GM23248 (cell line): ENCODE measurements at regions not wholly inside any gene's neighbourhood (a gene's known extent, or its start where the extent isn't known, plus 50 kb on each side); places are given as distances from the start of the nearest gene placed in this dataset.

Experiments used
- DNase-seq: peaks from one replicate; pipeline ENCODE4 v3.0.0-alpha.2; 2015
- H2AFZ ChIP-seq: fragments of 200-600 bp; sonication (generic); 2 replicates; pipeline ENCODE4 v1.6.1; 2016; ENCODE audit warnings: antibody characterized with exemption
- H3F3A ChIP-seq: fragments of 200-600 bp; sonication (generic); 2 replicates; pipeline ENCODE4 v1.6.1; 2016; ENCODE audit warnings: mild to moderate bottlenecking, antibody characterized with exemption, mixed run types; ENCODE audit not compliant: insufficient read depth
- H3K27ac ChIP-seq: fragments of 200-600 bp; sonication (generic); 2 replicates; pipeline ENCODE4 v1.5.1; 2016; ENCODE audit warnings: mild to moderate bottlenecking
- H3K27me3 ChIP-seq: fragments of 200-600 bp; sonication (generic); replicated peaks from 2 replicates; pipeline ENCODE4 v1.6.1; 2016; ENCODE audit warnings: mild to moderate bottlenecking; ENCODE audit not compliant: insufficient read depth
- H3K36me3 ChIP-seq: fragments of 200-600 bp; sonication (generic); 2 replicates; pipeline ENCODE4 v1.6.1; 2016; ENCODE audit warnings: low read depth, mild to moderate bottlenecking
- H3K4me1 ChIP-seq: fragments of 200-600 bp; sonication (generic); 2 replicates; pipeline ENCODE4 v1.6.1; 2016; ENCODE audit warnings: mild to moderate bottlenecking; ENCODE audit not compliant: insufficient read depth
- H3K4me2 ChIP-seq: fragments of 200-600 bp; sonication (generic); one replicate; pipeline ENCODE4 v1.6.1; 2016; ENCODE audit warnings: mild to moderate bottlenecking; ENCODE audit not compliant: unreplicated experiment
- H3K4me3 ChIP-seq: fragments of 200-600 bp; sonication (generic); 2 replicates; pipeline ENCODE4 v1.5.1; 2016; ENCODE audit warnings: mild to moderate bottlenecking
- H3K79me2 ChIP-seq: fragments of 200-600 bp; sonication (generic); 2 replicates; pipeline ENCODE4 v1.6.1; 2016; ENCODE audit warnings: mild to moderate bottlenecking; ENCODE audit not compliant: insufficient read depth
- H3K9ac ChIP-seq: fragments of 200-600 bp; sonication (generic); 2 replicates; pipeline ENCODE4 v1.6.1; 2016; ENCODE audit warnings: mild to moderate bottlenecking
- H3K9me2 ChIP-seq: fragments of 200-600 bp; sonication (generic); 2 replicates; pipeline ENCODE4 v1.6.1; 2016; ENCODE audit warnings: mixed run types, mild to moderate bottlenecking, moderate library complexity; ENCODE audit not compliant: insufficient read depth
- H3K9me3 ChIP-seq: fragments of 200-600 bp; sonication (generic); one replicate; pipeline ENCODE4 v1.6.1; 2017; ENCODE audit warnings: low read depth
- H4K20me1 ChIP-seq: fragments of 200-600 bp; sonication (generic); 2 replicates; pipeline ENCODE4 v1.6.0; 2016; ENCODE audit not compliant: insufficient read depth
- EZH2 ChIP-seq: fragments of 200-600 bp; sonication (generic); IDR thresholded peaks from 2 replicates; pipeline ENCODE4 v1.6.1; 2018; ENCODE audit warnings: antibody characterized with exemption, mild to moderate bottlenecking; ENCODE audit not compliant: insufficient read depth, poor library complexity, severe bottlenecking
- EZH2phosphoT487 ChIP-seq: fragments of 200-600 bp; sonication (generic); IDR thresholded peaks from 2 replicates; pipeline ENCODE4 v1.6.1; 2018; ENCODE audit warnings: antibody characterized with exemption, moderate library complexity, mild to moderate bottlenecking, low read depth; ENCODE audit not compliant: insufficient read depth
- WGBS, 2 experiments: methylation state at CpG; one replicate each; pipeline ENCODE4 v1.1.6; 2015 to 2017; ENCODE audit warnings: low lambda C conversion rate in 2 of 2, low coverage in 1 of 2; ENCODE audit errors: missing lambda C conversion rate in 2 of 2; 5-methylcytosine and 5-hydroxymethylcytosine counted together
- in situ Hi-C: fragments of 300-500 bp; cut with MboI; formaldehyde crosslinking; loops from 2 replicates; pipeline ENCODE4 v1.15.0; 2020

DNA sequence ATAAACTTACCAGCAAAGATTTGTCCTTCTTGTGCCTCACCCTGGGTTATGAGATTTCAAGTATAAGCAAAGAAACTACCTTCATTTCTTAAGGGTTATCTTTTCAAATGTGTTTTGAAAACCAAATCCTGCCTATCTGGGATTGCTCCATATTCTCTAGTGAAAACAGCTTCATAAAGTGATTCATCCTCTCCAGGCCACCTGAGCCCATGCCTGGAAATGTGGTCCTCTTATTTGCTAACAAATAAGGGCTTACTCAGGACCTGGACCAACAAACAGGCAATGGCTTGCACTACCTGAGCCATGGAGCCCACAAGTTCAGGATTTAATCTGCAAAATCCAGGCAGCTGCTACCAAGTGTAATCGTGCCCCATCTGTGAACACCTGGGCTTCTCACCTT, 234.4 kb upstream of the RBBP8 start:
- Histone ChIP-seq H3K9ac (no peak overlapping the region), H3K36me3 (no peaks in the 10 kb centered on the region), H3K27ac (no peak overlapping the region), H3K27me3 (no peaks in the 10 kb centered on the region), H3K79me2 (no peaks in the 10 kb centered on the region), H3K9me3 (no peaks in the 10 kb centered on the region), H3F3A (peaks cover 25% of the 10 kb centered on the region), H3K4me3 (no peak overlapping the region), H4K20me1 (no peaks in the 10 kb centered on the region), H3K4me1 (peaks cover 24% of the 10 kb centered on the region), H2AFZ (no peak overlapping the region), H3K4me2 (no peak overlapping the region), H3K9me2 (0 out of 2 replicates have a peak, but pooled peaks cover under 1% of the 10 kb centered on the region)
- no peak for DNase-seq
- in situ Hi-C loops: no loop called here
- WGBS, 2 experiments: 100% methylated on average over 1 of the region's 1 CpG
- TF ChIP-seq EZH2phosphoT487 (no peak), EZH2 (no peak)

DNA sequence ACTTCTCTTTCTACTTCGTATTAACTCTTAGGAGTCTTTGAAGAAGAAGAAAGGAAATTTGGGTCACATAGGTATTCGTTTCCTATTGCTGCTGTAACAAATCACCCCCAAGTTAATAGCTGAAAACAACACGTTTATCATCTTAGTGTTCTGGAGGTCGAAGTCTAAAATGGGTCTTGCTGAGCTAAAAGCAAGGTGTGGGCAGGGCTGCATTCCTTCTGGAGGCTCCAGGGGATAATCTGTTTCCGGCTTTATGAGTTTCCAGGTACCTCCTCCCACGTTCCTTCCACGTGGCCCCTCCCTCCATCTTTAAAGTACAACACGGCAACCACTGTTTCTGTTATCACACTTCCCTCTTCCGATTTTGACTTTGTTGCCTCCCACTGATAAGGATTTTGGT, 233.5 kb upstream of the RBBP8 start:
- Histone ChIP-seq H3F3A (peaks cover 16% of the 10 kb centered on the region), H3K9ac (no peak overlapping the region), H3K79me2 (no peaks in the 10 kb centered on the region), H3K27me3 (no peaks in the 10 kb centered on the region), H3K36me3 (no peaks in the 10 kb centered on the region), H3K4me1 (peaks cover 19% of the 10 kb centered on the region), H3K4me2 (no peak overlapping the region), H3K9me3 (no peaks in the 10 kb centered on the region), H2AFZ (no peak overlapping the region), H3K4me3 (no peak overlapping the region), H3K27ac (no peak overlapping the region), H4K20me1 (no peaks in the 10 kb centered on the region), H3K9me2 (no peaks in the 10 kb centered on the region)
- TF ChIP-seq EZH2phosphoT487 (no peak), EZH2 (no peak)
- no peak for DNase-seq
- 60 to 66% methylated on average over 9 of the region's 9 CpGs for WGBS, 2 experiments
- in situ Hi-C loops: no loop called here

- no peaks in the 10 kb centered on the region for H3K36me3 ChIP-seq
- TF ChIP-seq EZH2phosphoT487 (no peak), EZH2 (no peak)
- H3K4me3 ChIP-seq: no peak overlapping the region
- H3K9me2 ChIP-seq: no peaks in the 10 kb centered on the region
- in situ Hi-C loops: no loop called here
- no peaks in the 10 kb centered on the region for H3K9me3 ChIP-seq
- H3K79me2 ChIP-seq: no peaks in the 10 kb centered on the region
- H2AFZ ChIP-seq: no peak overlapping the region
- H3K27ac ChIP-seq: no peak overlapping the region
- no peak overlapping the region for H3K9ac ChIP-seq
- no peaks in the 10 kb centered on the region for H4K20me1 ChIP-seq
- peaks cover 19% of the 10 kb centered on the region for H3K4me1 ChIP-seq
- H3F3A ChIP-seq: peaks cover 9% of the 10 kb centered on the region
- no peak overlapping the region for H3K4me2 ChIP-seq
- WGBS, 2 experiments: 90 to 100% methylated on average over 1 of the region's 1 CpG
- no peaks in the 10 kb centered on the region for H3K27me3 ChIP-seq
- no peak for DNase-seq
Measured at GRCh38 chr18:22700920-22701319, 232.2 kb upstream of the RBBP8 start.

GRCh38 chr18:22701326-22701725, 231.8 kb upstream of the RBBP8 start:
- in situ Hi-C loops: no loop called here
- H3K9ac ChIP-seq: no peak overlapping the region
- no peak overlapping the region for H2AFZ ChIP-seq
- H3K9me3 ChIP-seq: no peaks in the 10 kb centered on the region
- H3K27ac ChIP-seq: no peak overlapping the region
- H3K9me2 ChIP-seq: no peaks in the 10 kb centered on the region
- H4K20me1 ChIP-seq: no peaks in the 10 kb centered on the region
- no peak overlapping the region for H3K4me3 ChIP-seq
- peaks cover 15% of the 10 kb centered on the region for H3K4me1 ChIP-seq
- no peaks in the 10 kb centered on the region for H3K36me3 ChIP-seq
- H3K79me2 ChIP-seq: no peaks in the 10 kb centered on the region
- TF ChIP-seq EZH2 (no peak), EZH2phosphoT487 (no peak)
- no peak for DNase-seq
- no peaks in the 10 kb centered on the region for H3K27me3 ChIP-seq
- peaks cover 5% of the 10 kb centered on the region for H3F3A ChIP-seq
- 58 to 59% methylated on average over 6 of the region's 6 CpGs for WGBS, 2 experiments
- no peak overlapping the region for H3K4me2 ChIP-seq

DNA sequence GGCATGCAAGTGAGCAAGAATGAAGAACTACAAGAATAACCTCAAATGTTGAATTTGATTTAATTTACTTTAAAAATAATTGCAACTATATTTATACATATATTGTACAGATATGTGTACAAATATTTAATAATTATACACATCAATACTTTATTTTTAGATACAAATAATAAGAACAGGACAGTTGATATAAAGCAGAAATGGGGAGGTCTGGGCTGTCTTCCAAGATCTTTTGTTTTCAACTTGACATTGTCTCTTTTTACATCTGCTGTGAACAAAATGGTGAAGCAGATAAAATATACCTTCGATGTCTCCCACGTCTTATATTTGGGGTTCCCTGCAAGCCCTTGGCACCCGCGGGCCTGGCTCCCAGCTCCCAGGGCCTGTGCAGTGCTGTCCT, 231.3 kb upstream of the RBBP8 start:
- Histone ChIP-seq H3K9me3 (no peaks in the 10 kb centered on the region), H3F3A (peaks cover 4% of the 10 kb centered on the region; the same call in 1 of the 2 replicates), H3K9ac (no peak overlapping the region), H3K36me3 (no peaks in the 10 kb centered on the region), H4K20me1 (no peaks in the 10 kb centered on the region), H3K27ac (no peak overlapping the region), H2AFZ (no peak overlapping the region), H3K4me1 (peaks cover 15% of the 10 kb centered on the region), H3K27me3 (no peaks in the 10 kb centered on the region), H3K9me2 (no peaks in the 10 kb centered on the region), H3K4me2 (no peak overlapping the region), H3K4me3 (no peak overlapping the region), H3K79me2 (no peaks in the 10 kb centered on the region)
- no peak for TF ChIP-seq EZH2
- TF ChIP-seq EZH2phosphoT487: no peak
- DNase-seq: no peak
- 67 to 76% methylated on average over 4 of the region's 4 CpGs for WGBS, 2 experiments
- in situ Hi-C loops: no loop called here
